ENCODE measurements at regions not wholly inside any gene's neighbourhood (a gene's known extent, or its start where the extent isn't known, plus 50 kb on each side); places are given as distances from the start of the nearest gene placed in this dataset.

DNA sequence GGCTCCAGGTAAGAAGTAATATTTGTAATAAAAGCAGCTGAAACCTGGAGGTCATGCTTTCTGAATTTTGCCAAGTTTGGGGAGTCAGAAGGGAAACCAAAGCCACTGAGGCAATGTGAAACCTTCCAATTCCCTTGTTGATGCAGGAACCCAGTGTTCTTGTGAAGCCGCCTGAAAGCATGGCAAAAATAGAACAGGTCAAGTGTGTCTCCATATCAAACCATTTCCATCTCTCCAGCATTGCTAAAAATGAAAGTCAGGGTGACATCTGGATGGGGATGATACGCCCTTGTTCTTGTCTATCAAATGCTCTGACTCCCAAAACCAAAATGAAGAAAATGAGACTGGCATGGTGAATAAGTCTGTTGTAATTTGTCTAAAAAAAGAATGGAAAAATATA, 362.5 kb downstream of the VPS13C start:
- dilution Hi-C loops (cut with MboI; ENCODE audit: extremely low pct_ligation_motif_present, low sequenced_read_pairs), result no loop called here
- Histone ChIP-seq H3K36me3 (ENCODE audit: control insufficient read depth in 2 of 2, extremely low read depth in 1 of 2, insufficient read depth in 2 of 2, low read length in 2 of 2) (no peaks in the 10 kb centered on the region), H3K9me3 (ENCODE audit: control insufficient read depth, low read depth, low read length) (no peaks in the 10 kb centered on the region), H2AFZ (ENCODE audit: control insufficient read depth, low read length) (no peak overlapping the region), H3K27me3 (ENCODE audit: control insufficient read depth, extremely low read depth, insufficient read depth, low read length) (no peaks in the 10 kb centered on the region), H3K27ac (ENCODE audit: control insufficient read depth, insufficient read depth, low read length) (no peak overlapping the region), H4K20me1 (ENCODE audit: control insufficient read depth, extremely low read depth, insufficient read depth, low read length) (no peaks in the 10 kb centered on the region), H3K4me2 (ENCODE audit: control insufficient read depth, extremely low read depth, insufficient read depth, low read depth, low read length) (no peak overlapping the region), H3K4me3 (ENCODE audit: control insufficient read depth in 2 of 3, extremely low read depth in 1 of 3, insufficient read depth in 2 of 3, low read depth in 1 of 3, low read length in 3 of 3) (no peak overlapping the region), H3K79me2 (ENCODE audit: control insufficient read depth, insufficient read depth, low read length) (no peaks in the 10 kb centered on the region), H3K4me1 (ENCODE audit: control insufficient read depth, extremely low read depth, insufficient read depth, low read length) (no peaks in the 10 kb centered on the region), H3K9ac (ENCODE audit: control insufficient read depth, extremely low read depth, insufficient read depth, low read length) (no peak overlapping the region), H3K9me1 (ENCODE audit: control insufficient read depth, extremely low read depth, insufficient read depth, low read length) (no peaks in the 10 kb centered on the region)
- no peak for TF ChIP-seq EZH2 (IDR thresholded peaks at IDR 0.05; ENCODE audit: low read length)
- TF ChIP-seq, protein P1, sequence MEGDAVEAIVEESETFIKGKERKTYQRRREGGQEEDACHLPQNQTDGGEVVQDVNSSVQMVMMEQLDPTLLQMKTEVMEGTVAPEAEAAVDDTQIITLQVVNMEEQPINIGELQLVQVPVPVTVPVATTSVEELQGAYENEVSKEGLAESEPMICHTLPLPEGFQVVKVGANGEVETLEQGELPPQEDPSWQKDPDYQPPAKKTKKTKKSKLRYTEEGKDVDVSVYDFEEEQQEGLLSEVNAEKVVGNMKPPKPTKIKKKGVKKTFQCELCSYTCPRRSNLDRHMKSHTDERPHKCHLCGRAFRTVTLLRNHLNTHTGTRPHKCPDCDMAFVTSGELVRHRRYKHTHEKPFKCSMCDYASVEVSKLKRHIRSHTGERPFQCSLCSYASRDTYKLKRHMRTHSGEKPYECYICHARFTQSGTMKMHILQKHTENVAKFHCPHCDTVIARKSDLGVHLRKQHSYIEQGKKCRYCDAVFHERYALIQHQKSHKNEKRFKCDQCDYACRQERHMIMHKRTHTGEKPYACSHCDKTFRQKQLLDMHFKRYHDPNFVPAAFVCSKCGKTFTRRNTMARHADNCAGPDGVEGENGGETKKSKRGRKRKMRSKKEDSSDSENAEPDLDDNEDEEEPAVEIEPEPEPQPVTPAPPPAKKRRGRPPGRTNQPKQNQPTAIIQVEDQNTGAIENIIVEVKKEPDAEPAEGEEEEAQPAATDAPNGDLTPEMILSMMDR (optimal IDR thresholded peaks at IDR 0.05 in 1 of 3, IDR thresholded peaks at IDR 0.05 in 1 of 3, conservative IDR thresholded peaks at IDR 0.05 in 1 of 3; ENCODE audit: extremely low read depth in 1 of 3, insufficient read depth in 2 of 3, low read length in 3 of 3), result no peak
- no peak for DNase-seq (ENCODE audit: low read depth, low spot score)
- FAIRE-seq, result no peak

DNA sequence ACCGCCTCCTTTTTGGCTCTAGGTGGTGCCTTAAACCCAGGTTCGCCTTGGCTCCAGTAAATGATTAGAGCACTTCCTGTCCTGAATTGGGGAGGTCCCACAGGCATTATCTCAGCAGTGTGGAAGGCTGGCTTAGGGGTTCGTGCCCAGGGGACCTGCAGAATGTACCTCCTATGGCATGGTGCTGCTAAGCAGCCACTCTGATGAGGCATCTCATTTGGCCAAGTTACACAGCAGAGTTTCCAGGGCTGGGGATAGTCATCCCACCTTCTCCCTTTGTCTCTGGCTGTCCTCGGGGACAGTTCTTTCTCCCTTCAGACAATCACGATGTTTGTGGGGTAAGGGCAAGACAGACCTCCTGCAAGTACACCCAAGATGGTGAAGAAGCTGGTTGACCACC, 371.2 kb downstream of the VPS13C start:
- Histone ChIP-seq H3K27me3 (ENCODE audit: control insufficient read depth, extremely low read depth, insufficient read depth, low read length) (no peaks in the 10 kb centered on the region), H3K9ac (ENCODE audit: control insufficient read depth, extremely low read depth, insufficient read depth, low read length) (no peak overlapping the region), H3K4me1 (ENCODE audit: control insufficient read depth, extremely low read depth, insufficient read depth, low read length) (no peaks in the 10 kb centered on the region), H3K9me1 (ENCODE audit: control insufficient read depth, extremely low read depth, insufficient read depth, low read length) (no peaks in the 10 kb centered on the region), H3K4me2 (ENCODE audit: control insufficient read depth, extremely low read depth, insufficient read depth, low read depth, low read length) (no peak overlapping the region), H3K79me2 (ENCODE audit: control insufficient read depth, insufficient read depth, low read length) (no peaks in the 10 kb centered on the region), H3K27ac (ENCODE audit: control insufficient read depth, insufficient read depth, low read length) (no peak overlapping the region), H4K20me1 (ENCODE audit: control insufficient read depth, extremely low read depth, insufficient read depth, low read length) (no peaks in the 10 kb centered on the region), H3K36me3 (ENCODE audit: control insufficient read depth in 2 of 2, extremely low read depth in 1 of 2, insufficient read depth in 2 of 2, low read length in 2 of 2) (no peaks in the 10 kb centered on the region), H3K4me3 (ENCODE audit: control insufficient read depth in 2 of 3, extremely low read depth in 1 of 3, insufficient read depth in 2 of 3, low read depth in 1 of 3, low read length in 3 of 3) (no peak overlapping the region), H3K9me3 (ENCODE audit: control insufficient read depth, low read depth, low read length) (no peaks in the 10 kb centered on the region), H2AFZ (ENCODE audit: control insufficient read depth, low read length) (no peak overlapping the region)
- dilution Hi-C loops (cut with MboI; ENCODE audit: extremely low pct_ligation_motif_present, low sequenced_read_pairs), result no loop called here
- DNase-seq (ENCODE audit: low read depth, low spot score), result no peak
- TF ChIP-seq EZH2 (IDR thresholded peaks at IDR 0.05; ENCODE audit: low read length), result no peak
- TF ChIP-seq, protein P1 (optimal IDR thresholded peaks at IDR 0.05 in 1 of 3, IDR thresholded peaks at IDR 0.05 in 1 of 3, conservative IDR thresholded peaks at IDR 0.05 in 1 of 3; ENCODE audit: extremely low read depth in 1 of 3, insufficient read depth in 2 of 3, low read length in 3 of 3), result no peak
- FAIRE-seq, result no peak

All from keratinocyte (primary cell).